Prostate gland (tissue), 2 donors: ENCODE measurements at regions not wholly inside any gene's neighbourhood (a gene's known extent, or its start where the extent isn't known, plus 50 kb on each side); places are given as distances from the start of the nearest gene placed in this dataset.
A peak's percentile ranks its signal among the peaks of the same experiment; 100 is the strongest.
"Not testable (repeated sequence)": the region's sequence is repeated elsewhere in the genome, so short reads cannot be mapped to it uniquely, and the experiment has no call there.

ENCODE experiments used
- DNase-seq: peaks from one replicate; pipeline ENCODE4 v3.0.0-alpha.2; 2019; ENCODE audit warnings: low spot score
- H3K27ac ChIP-seq, 2 donors: fragments of 200-600 bp; sonication (generic); 2 replicates each; pipeline ENCODE4 v1.5.1; 2017 to 2019
- H3K27me3 ChIP-seq: fragments of 200-600 bp; sonication (generic); replicated peaks from 2 replicates; pipeline ENCODE4 v1.5.1; 2019; ENCODE audit not compliant: insufficient read depth
- H3K36me3 ChIP-seq, 2 donors: fragments of 200-600 bp; sonication (generic); 1 replicate in 1 of 2; 2 replicates in 1 of 2; pipeline versions ENCODE4 v1.5.1 to v1.8.1; 2017 to 2019
- H3K4me1 ChIP-seq: fragments of 200-600 bp; sonication (generic); replicated peaks from 2 replicates; pipeline ENCODE4 v1.5.1; 2019
- H3K4me3 ChIP-seq, 2 donors: fragments of 200-600 bp; sonication (generic); 2 replicates each; pipeline ENCODE4 v1.5.1; 2017 to 2019
- H3K9me3 ChIP-seq: fragments of 200-600 bp; sonication (generic); 2 replicates; pipeline ENCODE4 v1.5.1; 2017
- POLR2A ChIP-seq: fragments of 450-650 bp; IDR thresholded peaks from one replicate; pipeline ENCODE4 v1.6.1; 2016; ENCODE audit warnings: antibody characterized with exemption, mild to moderate bottlenecking
- POLR2AphosphoS5 ChIP-seq: sonication (generic); formaldehyde crosslinking; IDR thresholded peaks from one replicate; pipeline ENCODE4 v1.6.1; 2017; ENCODE audit warnings: antibody characterized with exemption
- WGBS: methylation state at CpG from one replicate; pipeline ENCODE4 v1.1.5; 2018; 5-methylcytosine and 5-hydroxymethylcytosine counted together
- intact Hi-C: fragments of 100-400 bp; cut with DNase I; formaldehyde crosslinking; loops from one replicate; pipeline ENCODE4 v1.14.2; 2022
- TF ChIP-seq, protein P1 (sequence below), 4 experiments: fragments of 200-600 bp in 2 of 4; fragments of 450-650 bp in 2 of 4; sonication (generic) in 2 of 4; IDR thresholded peaks; 1 replicate in 3 of 4; 2 replicates in 1 of 4; pipeline ENCODE4 v1.5.1; 2016 to 2019; ENCODE audit warnings: antibody characterized with exemption in 4 of 4, mild to moderate bottlenecking in 2 of 4, moderate library complexity in 2 of 4

DNA sequence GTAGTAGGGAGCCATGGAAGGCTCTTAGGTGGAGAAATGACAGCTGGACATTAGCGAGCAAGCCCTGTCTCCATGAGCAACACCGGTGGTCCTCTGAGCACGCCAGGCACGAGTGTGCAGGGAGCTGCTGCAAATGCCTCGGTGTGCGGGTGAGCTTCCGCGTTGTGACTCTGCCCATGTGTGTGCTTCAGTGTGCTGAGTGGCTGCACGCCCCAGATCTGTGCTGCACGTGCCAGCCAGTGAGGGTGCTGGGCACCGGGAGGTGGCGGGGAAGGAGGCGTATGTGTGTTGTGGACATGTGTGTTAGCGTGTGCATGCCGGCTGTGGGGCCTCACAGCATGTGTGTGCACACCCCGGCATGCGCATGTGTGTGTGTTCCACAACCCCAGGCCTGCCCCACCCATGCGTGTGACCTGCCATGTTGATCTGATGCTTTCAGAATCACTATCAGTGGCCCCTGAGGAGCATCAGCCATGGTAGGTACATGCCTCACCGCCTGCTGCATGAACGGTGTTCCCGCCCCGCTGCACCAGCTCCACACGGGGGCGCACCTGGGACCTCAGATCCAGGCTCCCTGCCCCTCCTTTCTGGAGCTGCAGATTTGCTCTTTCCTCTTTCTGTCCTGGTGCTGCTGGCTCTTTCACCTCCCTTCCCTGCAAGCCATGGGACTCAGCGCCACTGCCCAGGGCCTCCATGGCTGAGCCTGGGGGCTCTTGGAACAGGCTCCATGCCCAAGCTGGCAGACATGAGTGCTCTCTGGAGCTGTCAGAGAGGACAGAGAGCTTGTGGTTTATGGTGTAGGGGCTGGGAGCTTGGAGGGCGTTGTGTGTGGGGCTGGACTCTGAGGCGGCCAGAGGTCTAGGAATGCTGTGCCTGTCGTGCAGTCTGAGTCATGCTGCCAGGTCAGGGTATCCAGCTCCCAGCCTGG lies 169.4 kb downstream of the TBC1D2B start:
- Histone ChIP-seq H3K36me3 (no peaks in the 10 kb centered on the region), H3K4me3 (no peak overlapping the region)
- peak; percentile 15 for DNase-seq

GRCh38 chr15:77906062-77906990 lies 171.2 kb downstream of the TBC1D2B start:
- H3K36me3 ChIP-seq, H3K27me3 ChIP-seq, H3K4me1 ChIP-seq, H3K27ac ChIP-seq, H3K4me3 ChIP-seq, DNase-seq, H3K9me3 ChIP-seq, intact Hi-C loops: not testable (repeated sequence)
- WGBS, result 82% methylated on average over 16 of the region's 17 CpGs

More for the DNA sequence above, 169.4 kb downstream of the TBC1D2B start:
- no peak for TF ChIP-seq POLR2AphosphoS5
- TF ChIP-seq, protein P1, sequence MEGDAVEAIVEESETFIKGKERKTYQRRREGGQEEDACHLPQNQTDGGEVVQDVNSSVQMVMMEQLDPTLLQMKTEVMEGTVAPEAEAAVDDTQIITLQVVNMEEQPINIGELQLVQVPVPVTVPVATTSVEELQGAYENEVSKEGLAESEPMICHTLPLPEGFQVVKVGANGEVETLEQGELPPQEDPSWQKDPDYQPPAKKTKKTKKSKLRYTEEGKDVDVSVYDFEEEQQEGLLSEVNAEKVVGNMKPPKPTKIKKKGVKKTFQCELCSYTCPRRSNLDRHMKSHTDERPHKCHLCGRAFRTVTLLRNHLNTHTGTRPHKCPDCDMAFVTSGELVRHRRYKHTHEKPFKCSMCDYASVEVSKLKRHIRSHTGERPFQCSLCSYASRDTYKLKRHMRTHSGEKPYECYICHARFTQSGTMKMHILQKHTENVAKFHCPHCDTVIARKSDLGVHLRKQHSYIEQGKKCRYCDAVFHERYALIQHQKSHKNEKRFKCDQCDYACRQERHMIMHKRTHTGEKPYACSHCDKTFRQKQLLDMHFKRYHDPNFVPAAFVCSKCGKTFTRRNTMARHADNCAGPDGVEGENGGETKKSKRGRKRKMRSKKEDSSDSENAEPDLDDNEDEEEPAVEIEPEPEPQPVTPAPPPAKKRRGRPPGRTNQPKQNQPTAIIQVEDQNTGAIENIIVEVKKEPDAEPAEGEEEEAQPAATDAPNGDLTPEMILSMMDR (IDR thresholded peaks at IDR 0.05), result peak in 1 of 4 experiments; percentile 36
- H3K4me1 ChIP-seq, result no peaks in the 10 kb centered on the region
- H3K9me3 ChIP-seq, result no peaks in the 10 kb centered on the region
- no peak overlapping the region for H3K27ac ChIP-seq
- intact Hi-C loops, result no loop called here
- no peaks in the 10 kb centered on the region for H3K27me3 ChIP-seq
- 63% methylated on average over 25 of the region's 28 CpGs for WGBS

DNA sequence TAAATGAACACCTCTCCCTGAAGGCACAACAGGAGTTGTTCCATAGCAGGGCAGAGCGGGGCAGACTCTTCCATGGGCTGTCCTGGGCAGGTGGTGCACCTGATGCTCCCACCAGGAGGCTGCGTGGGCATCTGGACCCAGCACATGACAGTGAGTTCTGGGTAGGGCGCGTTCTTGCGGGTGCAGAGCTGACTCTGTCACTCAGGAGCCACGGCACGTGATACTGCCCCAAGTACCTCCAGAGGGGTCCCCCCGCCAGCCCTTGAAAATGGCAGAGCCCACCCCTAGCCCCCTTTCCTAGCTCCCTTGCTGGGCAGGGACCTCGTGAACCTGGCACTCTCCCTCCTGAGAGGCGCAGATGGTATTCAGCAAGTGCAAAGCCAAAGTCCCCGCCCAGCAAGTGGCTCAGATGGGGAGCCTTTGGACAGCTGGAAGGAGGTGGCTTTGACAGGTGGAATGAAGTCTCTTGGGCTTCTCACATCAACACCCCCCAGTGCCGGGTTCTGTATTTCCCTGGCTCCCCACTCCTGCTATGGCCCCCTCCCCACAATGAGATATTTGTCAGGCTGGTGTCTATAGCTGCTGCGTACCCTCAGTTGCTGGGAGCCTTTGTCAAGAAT lies 172.1 kb downstream of the TBC1D2B start:
- H3K9me3 ChIP-seq, result no peaks in the 10 kb centered on the region
- H3K27me3 ChIP-seq, result no peaks in the 10 kb centered on the region
- no peak overlapping the region for H3K27ac ChIP-seq
- H3K4me1 ChIP-seq, result no peaks in the 10 kb centered on the region
- WGBS, result 85% methylated on average over 13 of the region's 13 CpGs
- H3K4me3 ChIP-seq, result no peak overlapping the region
- TF ChIP-seq POLR2A, result no peak
- no peak for TF ChIP-seq POLR2AphosphoS5
- TF ChIP-seq, protein P1 (IDR thresholded peaks at IDR 0.05), result no peak
- no peak for DNase-seq
- intact Hi-C loops, result no loop called here
- H3K36me3 ChIP-seq, result no peaks in the 10 kb centered on the region

GRCh38 chr15:77904901-77905300 lies 172.6 kb downstream of the TBC1D2B start:
- no peaks in the 10 kb centered on the region for H3K36me3 ChIP-seq
- no peak overlapping the region for H3K4me3 ChIP-seq
- intact Hi-C loops, result no loop called here
- H3K9me3 ChIP-seq, result no peaks in the 10 kb centered on the region
- DNase-seq, result no peak
- H3K27me3 ChIP-seq, result no peaks in the 10 kb centered on the region
- no peak overlapping the region for H3K27ac ChIP-seq
- WGBS, result 73% methylated on average over 5 of the region's 5 CpGs
- no peak for TF ChIP-seq POLR2AphosphoS5
- H3K4me1 ChIP-seq, result no peaks in the 10 kb centered on the region

- Histone ChIP-seq H3K27me3 (no peaks in the 10 kb centered on the region), H3K9me3 (no peaks in the 10 kb centered on the region), H3K27ac (no peak overlapping the region), H3K36me3 (no peaks in the 10 kb centered on the region), H3K4me1 (no peaks in the 10 kb centered on the region), H3K4me3 (no peak overlapping the region)
- WGBS, result 93% methylated on average over 5 of the region's 5 CpGs
- intact Hi-C loops, result no loop called here
- TF ChIP-seq, protein P1 (IDR thresholded peaks at IDR 0.05), result no peak
- no peak for TF ChIP-seq POLR2AphosphoS5
- no peak for TF ChIP-seq POLR2A
- DNase-seq, result no peak
These were observed 173.1 kb downstream of the TBC1D2B start for GRCh38 chr15:77904436-77904821.

DNA sequence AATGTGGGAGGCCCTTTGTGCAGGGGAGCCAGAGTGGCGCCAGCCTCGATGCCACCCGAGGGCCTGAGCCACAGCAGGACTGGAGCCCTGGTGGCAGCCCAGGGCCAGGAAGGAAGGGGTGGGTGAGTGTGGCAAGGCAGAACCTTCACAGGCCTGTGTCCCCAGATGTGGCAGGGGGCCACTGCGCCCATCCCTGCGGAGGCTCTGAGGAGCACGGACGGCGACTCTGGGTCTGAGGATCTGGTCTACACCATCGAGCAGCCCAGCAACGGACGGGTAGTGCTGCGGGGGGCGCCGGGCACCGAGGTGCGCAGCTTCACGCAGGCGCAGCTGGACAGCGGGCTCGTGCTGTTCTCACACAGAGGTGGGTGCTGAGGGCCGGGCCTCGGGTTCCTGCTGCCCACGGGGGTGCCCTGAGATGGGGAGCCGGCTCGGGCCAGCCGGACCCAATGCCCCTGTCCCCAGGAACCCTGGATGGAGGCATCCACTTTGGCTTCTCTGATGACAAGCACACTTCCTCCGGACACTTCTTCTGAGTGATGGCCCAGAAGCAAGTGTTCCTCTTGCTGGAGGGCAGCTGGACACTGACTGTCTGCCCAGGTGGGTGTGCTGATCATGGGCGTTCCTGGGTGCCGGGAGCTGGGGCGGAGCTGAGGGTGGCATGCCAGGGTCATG lies 173.6 kb downstream of the TBC1D2B start:
- H3K9me3 ChIP-seq, H3K4me1 ChIP-seq, DNase-seq: not testable (repeated sequence)

More for the DNA sequence above, 173.6 kb downstream of the TBC1D2B start:
- intact Hi-C loops, H3K27me3 ChIP-seq, H3K4me3 ChIP-seq, H3K36me3 ChIP-seq, H3K27ac ChIP-seq: not testable (repeated sequence)
- 90% methylated on average over 29 of the region's 30 CpGs for WGBS
